Iris pigment epithelial cell (primary cell): ENCODE measurements at regions not wholly inside any gene's neighbourhood (a gene's known extent, or its start where the extent isn't known, plus 50 kb on each side); places are given as distances from the start of the nearest gene placed in this dataset.
A peak's percentile ranks its signal among the peaks of the same experiment; 100 is the strongest.

ENCODE experiments used
- DNase-seq: peaks from one replicate; pipeline ENCODE4 v3.0.0-alpha.2; 2011; ENCODE audit warnings: low read depth

DNA sequence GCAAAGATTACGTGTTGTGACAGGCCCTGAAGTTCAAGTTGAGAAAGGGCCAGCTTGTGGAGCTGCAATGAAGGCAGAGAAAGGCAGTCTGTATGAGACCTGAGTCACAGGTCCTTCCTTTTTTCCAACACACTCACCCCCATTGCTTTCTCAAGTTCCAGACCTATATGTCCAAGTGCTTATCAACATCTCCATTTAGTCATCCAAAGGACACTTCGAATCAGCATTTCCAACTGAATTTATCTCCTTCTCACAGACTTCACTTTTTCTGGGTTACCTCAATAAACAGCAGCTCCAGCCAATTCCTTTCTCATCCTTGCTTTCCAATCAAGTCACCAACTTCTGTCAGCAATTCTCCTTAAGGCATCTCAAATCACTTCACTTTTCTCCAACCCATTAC lies 56.4 kb upstream of the KIF21A start:
- DNase-seq, result peak; percentile 34
